DOHH2 (cell line): ENCODE measurements at regions not wholly inside any gene's neighbourhood (a gene's known extent, or its start where the extent isn't known, plus 50 kb on each side); places are given as distances from the start of the nearest gene placed in this dataset.

Experiments
- H3F3A ChIP-seq: fragments of 200-600 bp; sonication (generic), shearing (Covaris generic); 2 replicates; pipeline ENCODE4 v1.6.0; 2016; ENCODE audit warnings: antibody characterized with exemption, mild to moderate bottlenecking; ENCODE audit not compliant: control insufficient read depth, insufficient read depth
- H3K27ac ChIP-seq: fragments of 200-600 bp; sonication (generic); 2 replicates; pipeline ENCODE4 v1.5.1; 2014; ENCODE audit warnings: low read depth, mild to moderate bottlenecking, low read length, moderate library complexity
- H3K27me3 ChIP-seq: fragments of 200-600 bp; sonication (generic); 2 replicates; pipeline ENCODE4 v1.6.1; 2014; ENCODE audit warnings: mild to moderate bottlenecking, low read length, mixed read lengths; ENCODE audit not compliant: control insufficient read depth
- H3K36me3 ChIP-seq: fragments of 200-600 bp; sonication (generic); 2 replicates; pipeline ENCODE4 v1.6.1; 2014; ENCODE audit warnings: mild to moderate bottlenecking, low read length, moderate library complexity, mixed read lengths; ENCODE audit not compliant: control insufficient read depth
- H3K4me1 ChIP-seq: fragments of 200-600 bp; sonication (generic); 2 replicates; pipeline ENCODE4 v1.6.1; 2014; ENCODE audit warnings: mild to moderate bottlenecking, low read length, mixed read lengths; ENCODE audit not compliant: control insufficient read depth
- H3K4me2 ChIP-seq: fragments of 200-600 bp; sonication (generic); 2 replicates; pipeline ENCODE4 v1.6.0; 2014; ENCODE audit warnings: mild to moderate bottlenecking, low read length, moderate library complexity
- H3K4me3 ChIP-seq: fragments of 200-600 bp; sonication (generic); 2 replicates; pipeline ENCODE4 v1.5.1; 2014; ENCODE audit warnings: mild to moderate bottlenecking, low read length, mixed read lengths
- H3K79me2 ChIP-seq: fragments of 200-600 bp; sonication (generic); 2 replicates; pipeline ENCODE4 v1.6.1; 2014; ENCODE audit warnings: mild to moderate bottlenecking, low read length, mixed read lengths; ENCODE audit not compliant: control insufficient read depth
- H3K9me2 ChIP-seq: fragments of 200-600 bp; sonication (generic); replicated peaks from 2 replicates; pipeline ENCODE4 v1.6.1; 2014; ENCODE audit warnings: mild to moderate bottlenecking, low read length, mixed read lengths; ENCODE audit not compliant: control insufficient read depth
- H3K9me3 ChIP-seq: fragments of 200-600 bp; sonication (generic); 2 replicates; pipeline ENCODE4 v1.6.1; 2014; ENCODE audit warnings: antibody characterized with exemption, low read length, mixed read lengths; ENCODE audit not compliant: control insufficient read depth, insufficient read depth
- H4K20me1 ChIP-seq: fragments of 200-600 bp; sonication (generic); 2 replicates; pipeline ENCODE4 v1.6.0; 2014; ENCODE audit warnings: low read depth, mild to moderate bottlenecking, antibody characterized with exemption, low read length, moderate library complexity; ENCODE audit not compliant: control insufficient read depth, insufficient read depth
- EZH2phosphoT487 ChIP-seq: fragments of 200-600 bp; sonication (generic); IDR thresholded peaks from 2 replicates; pipeline ENCODE4 v1.6.1; 2017; ENCODE audit warnings: borderline replicate concordance, mild to moderate bottlenecking, antibody characterized with exemption, low read length, moderate library complexity, mixed read lengths
- TF ChIP-seq, protein P1 (sequence below): fragments of 200-600 bp; sonication (generic); IDR thresholded peaks from one replicate; pipeline ENCODE4 v1.5.1; 2014; ENCODE audit warnings: antibody characterized with exemption, mild to moderate bottlenecking, low read depth, low read length; ENCODE audit not compliant: poor library complexity, severe bottlenecking

DNA sequence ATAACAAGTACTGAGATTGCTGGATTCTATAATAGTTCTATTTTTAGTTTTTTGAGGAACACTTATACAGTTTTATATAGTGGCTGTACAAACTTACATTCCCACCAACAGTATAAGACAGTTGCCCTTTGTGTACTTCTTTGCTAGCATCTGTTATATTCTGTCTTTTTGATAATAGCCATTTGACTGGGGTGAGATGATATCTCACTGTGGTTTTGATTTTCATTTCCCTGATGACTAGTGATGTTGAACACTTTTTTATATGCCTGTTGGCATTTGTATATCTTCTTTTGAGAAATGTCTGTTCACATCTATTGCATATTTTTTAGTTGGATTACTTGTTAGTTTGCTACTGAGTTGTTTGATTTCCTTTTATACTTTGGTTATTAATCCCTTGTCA is 204.1 kb upstream of the SMC2 start:
- TF ChIP-seq, protein P1, sequence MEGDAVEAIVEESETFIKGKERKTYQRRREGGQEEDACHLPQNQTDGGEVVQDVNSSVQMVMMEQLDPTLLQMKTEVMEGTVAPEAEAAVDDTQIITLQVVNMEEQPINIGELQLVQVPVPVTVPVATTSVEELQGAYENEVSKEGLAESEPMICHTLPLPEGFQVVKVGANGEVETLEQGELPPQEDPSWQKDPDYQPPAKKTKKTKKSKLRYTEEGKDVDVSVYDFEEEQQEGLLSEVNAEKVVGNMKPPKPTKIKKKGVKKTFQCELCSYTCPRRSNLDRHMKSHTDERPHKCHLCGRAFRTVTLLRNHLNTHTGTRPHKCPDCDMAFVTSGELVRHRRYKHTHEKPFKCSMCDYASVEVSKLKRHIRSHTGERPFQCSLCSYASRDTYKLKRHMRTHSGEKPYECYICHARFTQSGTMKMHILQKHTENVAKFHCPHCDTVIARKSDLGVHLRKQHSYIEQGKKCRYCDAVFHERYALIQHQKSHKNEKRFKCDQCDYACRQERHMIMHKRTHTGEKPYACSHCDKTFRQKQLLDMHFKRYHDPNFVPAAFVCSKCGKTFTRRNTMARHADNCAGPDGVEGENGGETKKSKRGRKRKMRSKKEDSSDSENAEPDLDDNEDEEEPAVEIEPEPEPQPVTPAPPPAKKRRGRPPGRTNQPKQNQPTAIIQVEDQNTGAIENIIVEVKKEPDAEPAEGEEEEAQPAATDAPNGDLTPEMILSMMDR, result no peak
- no peak for TF ChIP-seq EZH2phosphoT487
- Histone ChIP-seq H3K4me3 (no peak overlapping the region), H3K79me2 (no peaks in the 10 kb centered on the region), H3K27me3 (no peaks in the 10 kb centered on the region), H3K36me3 (no peaks in the 10 kb centered on the region), H3K27ac (no peak overlapping the region), H3K9me3 (no peaks in the 10 kb centered on the region), H4K20me1 (no peaks in the 10 kb centered on the region), H3K9me2 (no peaks in the 10 kb centered on the region), H3F3A (no peaks in the 10 kb centered on the region), H3K4me2 (no peak overlapping the region), H3K4me1 (no peaks in the 10 kb centered on the region)

DNA sequence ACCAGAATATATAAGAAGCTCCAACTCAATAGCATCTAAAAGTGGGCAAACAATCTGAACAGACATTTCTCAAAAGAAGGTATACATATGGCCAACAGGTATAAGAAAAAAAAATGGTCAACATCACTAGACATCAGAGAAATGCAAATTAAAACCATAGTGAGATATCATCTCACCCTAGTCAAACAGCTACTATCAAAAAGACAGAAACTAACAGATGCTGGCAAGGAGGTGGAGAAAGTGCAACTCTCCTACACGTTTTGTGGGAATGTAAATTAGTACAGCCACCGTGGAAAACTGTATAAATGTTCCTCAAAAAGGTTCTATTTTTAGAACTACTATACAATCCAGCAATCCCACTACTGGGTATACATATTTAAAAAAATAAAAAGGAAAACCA is 199.9 kb upstream of the SMC2 start:
- Histone ChIP-seq H3K9me3 (no peaks in the 10 kb centered on the region), H3K9me2 (no peaks in the 10 kb centered on the region), H3K27me3 (no peaks in the 10 kb centered on the region), H3K36me3 (no peaks in the 10 kb centered on the region), H3K27ac (no peak overlapping the region), H3K4me3 (no peak overlapping the region), H4K20me1 (no peaks in the 10 kb centered on the region), H3K4me1 (no peaks in the 10 kb centered on the region), H3F3A (no peaks in the 10 kb centered on the region), H3K4me2 (no peak overlapping the region), H3K79me2 (no peaks in the 10 kb centered on the region)
- TF ChIP-seq, protein P1, result no peak
- no peak for TF ChIP-seq EZH2phosphoT487

DNA sequence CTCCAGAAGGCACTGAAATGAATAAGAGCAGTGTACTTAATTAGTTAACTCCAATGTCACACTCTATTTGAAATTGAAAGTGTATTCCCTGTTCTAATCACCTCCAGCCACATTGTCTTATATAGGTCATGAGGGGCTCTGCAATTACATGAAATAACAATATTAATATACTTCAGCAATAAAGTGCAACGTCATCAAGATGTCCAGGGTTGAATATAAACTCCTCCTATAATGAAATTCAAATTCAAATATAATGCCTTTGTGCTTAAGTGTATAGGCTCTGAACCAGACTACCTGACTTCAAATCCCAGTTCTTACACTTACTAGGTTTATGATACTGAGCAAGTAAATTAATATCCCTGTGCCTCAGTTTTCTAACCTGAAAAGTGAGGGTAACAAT is 195.6 kb upstream of the SMC2 start:
- H3K27me3 ChIP-seq, result no peaks in the 10 kb centered on the region
- no peaks in the 10 kb centered on the region for H3K79me2 ChIP-seq
- H3K4me3 ChIP-seq, result no peak overlapping the region
- no peak overlapping the region for H3K27ac ChIP-seq
- H3K4me1 ChIP-seq, result no peaks in the 10 kb centered on the region
- TF ChIP-seq, protein P1, result no peak
- no peak for TF ChIP-seq EZH2phosphoT487
- no peaks in the 10 kb centered on the region for H3K9me3 ChIP-seq
- no peak overlapping the region for H3K4me2 ChIP-seq
- no peaks in the 10 kb centered on the region for H3K9me2 ChIP-seq
- no peaks in the 10 kb centered on the region for H4K20me1 ChIP-seq
- H3F3A ChIP-seq, result no peaks in the 10 kb centered on the region
- no peaks in the 10 kb centered on the region for H3K36me3 ChIP-seq

DNA sequence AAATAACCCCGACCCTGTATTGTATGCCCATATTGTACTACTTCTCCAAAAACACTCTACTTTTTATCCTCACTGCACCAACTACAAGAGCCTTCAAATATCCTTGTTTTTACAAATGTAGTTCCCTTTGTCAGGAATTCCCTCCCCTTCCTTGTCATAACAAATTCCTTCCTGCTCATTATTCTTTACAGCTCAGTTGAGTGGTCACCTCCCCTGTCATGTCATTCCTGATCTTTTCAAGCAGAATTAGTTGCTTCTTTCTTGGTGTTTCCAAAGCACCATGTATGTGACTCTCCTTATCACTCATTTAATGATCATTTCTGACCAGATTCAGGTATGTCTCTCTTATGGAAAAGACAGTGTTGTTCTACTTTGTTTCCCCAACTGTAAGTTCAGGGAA is 194.2 kb upstream of the SMC2 start:
- Histone ChIP-seq H3K4me3 (no peak overlapping the region), H3K79me2 (no peaks in the 10 kb centered on the region), H3F3A (no peaks in the 10 kb centered on the region), H3K36me3 (no peaks in the 10 kb centered on the region), H3K4me1 (no peaks in the 10 kb centered on the region), H3K9me2 (no peaks in the 10 kb centered on the region), H4K20me1 (no peaks in the 10 kb centered on the region), H3K9me3 (no peaks in the 10 kb centered on the region), H3K4me2 (no peak overlapping the region), H3K27me3 (no peaks in the 10 kb centered on the region), H3K27ac (no peak overlapping the region)
- TF ChIP-seq EZH2phosphoT487, result no peak
- TF ChIP-seq, protein P1, result no peak
